IMR-90 (cell line): ENCODE measurements at regions not wholly inside any gene's neighbourhood (a gene's known extent, or its start where the extent isn't known, plus 50 kb on each side); places are given as distances from the start of the nearest gene placed in this dataset.

Source experiments
- ATAC-seq: fragments of 200-7000 bp; cut with Tn5 transposase; 2 replicates; pipeline ENCODE4 v1.9.1; 2020; ENCODE audit warnings: low read depth, mild to moderate bottlenecking, moderate library complexity
- BruUV-seq: library from RNA; stranded (reverse); fragments of 400-500 nt; replicated peaks from 2 replicates; lab custom pipeline; 2021; lab: Mats Ljungman, UMichigan
- CTCF ChIA-PET: fragments of 300-600 bp; formaldehyde crosslinking; extraction: SDS; loops from one replicate; lab custom pipeline; 2021; ENCODE audit warnings: antibody characterized with exemption; lab: Yijun Ruan, JAX
- POLR2A ChIA-PET: fragments of 300-600 bp; sonication (Branson Sonifier 250); formaldehyde crosslinking; loops from one replicate; lab custom pipeline; 2022; ENCODE audit warnings: antibody characterized with exemption; ENCODE audit not compliant: unreplicated experiment; lab: Charles Lee
- DNase-seq: peaks from one replicate; pipeline ENCODE4 v3.0.0; 2013
- H2AFZ ChIP-seq: replicated peaks from 2 replicates; pipeline ENCODE3; 2013; ENCODE audit warnings: low read length, mild to moderate bottlenecking; ENCODE audit not compliant: poor library complexity
- H2AK5ac ChIP-seq: 2 replicates; pipeline ENCODE4 v1.6.1; 2013; ENCODE audit warnings: low read depth, low read length, inconsistent platforms
- H2AK9ac ChIP-seq: replicated peaks from 2 replicates; pipeline ENCODE3; 2013; ENCODE audit warnings: mild to moderate bottlenecking, low read depth, low read length, moderate library complexity; ENCODE audit not compliant: poor library complexity
- H2BK120ac ChIP-seq: 2 replicates; pipeline ENCODE4 v1.6.1; 2013; ENCODE audit warnings: low read depth, low read length, inconsistent platforms
- H2BK15ac ChIP-seq: 3 replicates; pipeline ENCODE4 v1.6.1; 2013; ENCODE audit warnings: low read depth, low read length, inconsistent platforms
- H2BK20ac ChIP-seq: 2 replicates; pipeline ENCODE4 v1.6.1; 2013; ENCODE audit warnings: low read depth, mild to moderate bottlenecking, inconsistent platforms, low read length, moderate library complexity
- H2BK5ac ChIP-seq: 2 replicates; pipeline ENCODE4 v1.6.1; 2013; ENCODE audit warnings: mild to moderate bottlenecking, low read depth, low read length, inconsistent platforms; ENCODE audit not compliant: poor library complexity, severe bottlenecking
- H3K14ac ChIP-seq: replicated peaks from 2 replicates; pipeline ENCODE4 v1.6.1; 2013; ENCODE audit warnings: low read depth, low read length, inconsistent platforms
- H3K18ac ChIP-seq: 2 replicates; pipeline ENCODE4 v1.6.1; 2013; ENCODE audit warnings: low read depth, low read length, control low read depth
- H3K23ac ChIP-seq: 2 replicates; pipeline ENCODE4 v1.6.1; 2013; ENCODE audit warnings: low read depth, low read length, inconsistent platforms
- H3K27ac ChIP-seq: 2 replicates; pipeline ENCODE4 v1.5.1; 2013; ENCODE audit warnings: mild to moderate bottlenecking, control low read depth, low read length; ENCODE audit not compliant: insufficient read depth
- H3K27me3 ChIP-seq: 2 replicates; pipeline ENCODE4 v1.6.1; 2013; ENCODE audit warnings: low read length; ENCODE audit not compliant: control insufficient read depth, insufficient read depth
- H3K36me3 ChIP-seq: 2 replicates; pipeline ENCODE4 v1.6.1; 2013; ENCODE audit warnings: low read length, mixed read lengths; ENCODE audit not compliant: control insufficient read depth, insufficient read depth
- H3K4ac ChIP-seq: 2 replicates; pipeline ENCODE4 v1.6.1; 2013; ENCODE audit warnings: low read depth, low read length, inconsistent platforms
- H3K4me1 ChIP-seq: 2 replicates; pipeline ENCODE4 v1.6.1; 2013; ENCODE audit warnings: low read length, mixed read lengths; ENCODE audit not compliant: control insufficient read depth, insufficient read depth
- H3K4me2 ChIP-seq: 2 replicates; pipeline ENCODE4 v1.6.1; 2013; ENCODE audit warnings: low read depth, mild to moderate bottlenecking, control low read depth, low read length, moderate library complexity
- H3K4me3 ChIP-seq: 2 replicates; pipeline ENCODE4 v1.5.1; 2013; ENCODE audit warnings: low read depth, mild to moderate bottlenecking, control low read depth, low read length, moderate library complexity; ENCODE audit not compliant: insufficient read depth
- H3K56ac ChIP-seq: 2 replicates; pipeline ENCODE4 v1.6.1; 2013; ENCODE audit warnings: low read length, inconsistent platforms; ENCODE audit not compliant: insufficient read depth; ENCODE audit errors: extremely low read depth
- H3K79me1 ChIP-seq, 2 experiments: 2 replicates each; pipeline ENCODE4 v1.6.1; 2013; ENCODE audit warnings: low read length in 2 of 2, inconsistent platforms in 1 of 2, low read depth in 1 of 2
- H3K9ac ChIP-seq: 2 replicates; pipeline ENCODE4 v1.6.1; 2013; ENCODE audit warnings: low read depth, low read length, control low read depth
- H3K9me1 ChIP-seq: 2 replicates; pipeline ENCODE4 v1.6.1; 2013; ENCODE audit warnings: low read length, inconsistent platforms; ENCODE audit not compliant: insufficient read depth
- H3K9me3 ChIP-seq: 2 replicates; pipeline ENCODE4 v1.6.1; 2013; ENCODE audit warnings: low read length; ENCODE audit not compliant: control insufficient read depth, insufficient read depth
- H4K20me1 ChIP-seq: 2 replicates; pipeline ENCODE4 v1.6.1; 2013; ENCODE audit warnings: low read length, inconsistent platforms; ENCODE audit not compliant: insufficient read depth
- H4K5ac ChIP-seq: 2 replicates; pipeline ENCODE4 v1.6.1; 2013; ENCODE audit warnings: mild to moderate bottlenecking, low read depth, low read length, control low read depth
- H4K8ac ChIP-seq, 2 experiments: 2 replicates each; pipeline ENCODE4 v1.6.1; 2013; ENCODE audit warnings: low read depth in 2 of 2, low read length in 2 of 2, control low read depth in 1 of 2, inconsistent platforms in 1 of 2
- H4K91ac ChIP-seq: 2 replicates; pipeline ENCODE4 v1.6.1; 2013; ENCODE audit warnings: low read depth, low read length, inconsistent platforms; ENCODE audit not compliant: insufficient read depth
- BHLHE40 ChIP-seq: fragments of 150-350 bp; IDR thresholded peaks from 2 replicates; pipeline ENCODE4 v1.6.1; 2016; ENCODE audit warnings: mild to moderate bottlenecking, low read depth, low read length
- CEBPB ChIP-seq: IDR thresholded peaks from 2 replicates; pipeline ENCODE4 v1.6.1; 2012; ENCODE audit warnings: low read depth, low read length, improper control_type of control experiment
- CHD1 ChIP-seq: IDR thresholded peaks from 2 replicates; pipeline ENCODE4 v1.6.1; 2012; ENCODE audit warnings: low read depth, low read length, improper control_type of control experiment
- MAFK ChIP-seq: IDR thresholded peaks from 2 replicates; pipeline ENCODE4 v1.6.1; 2012; ENCODE audit warnings: low read depth, low read length, improper control_type of control experiment
- MXI1 ChIP-seq: IDR thresholded peaks from 2 replicates; pipeline ENCODE4 v1.6.1; 2012; ENCODE audit warnings: low read depth, mild to moderate bottlenecking, low read length, moderate library complexity, borderline replicate concordance
- POLR2A ChIP-seq: IDR thresholded peaks from 2 replicates; pipeline ENCODE4 v1.6.1; 2012; ENCODE audit warnings: mild to moderate bottlenecking, low read depth, low read length
- RAD21 ChIP-seq: IDR thresholded peaks from 2 replicates; pipeline ENCODE4 v1.6.1; 2012; ENCODE audit warnings: low read length, improper control_type of control experiment
- RCOR1 ChIP-seq: IDR thresholded peaks from 2 replicates; pipeline ENCODE4 v1.6.1; 2012; ENCODE audit warnings: mild to moderate bottlenecking, low read length, improper control_type of control experiment; ENCODE audit not compliant: insufficient replicate concordance
- RFX5 ChIP-seq: IDR thresholded peaks from 2 replicates; pipeline ENCODE4 v1.8.0; 2012; ENCODE audit warnings: low read depth, mild to moderate bottlenecking, low read length, moderate library complexity
- WGBS, 2 experiments: methylation state at CpG; one replicate each; pipeline versions ENCODE4 v1.1.5 to v1.1.7; 2013; ENCODE audit warnings: missing lambda C conversion rate in 2 of 2; ENCODE audit not compliant: insufficient read length in 1 of 2; ENCODE audit errors: extremely low coverage in 2 of 2; 5-methylcytosine and 5-hydroxymethylcytosine counted together
- dilution Hi-C: fragments of 300-500 bp; cut with HindIII; formaldehyde crosslinking; loops from one replicate; pipeline ENCODE4 v1.14.3; 2018; ENCODE audit warnings: low sequenced_read_pairs; ENCODE audit not compliant: unreplicated experiment
- in situ Hi-C: fragments of 300-500 bp; cut with MboI; formaldehyde crosslinking; loops from 3 replicates; pipeline ENCODE4 v1.14.3; 2019; ENCODE audit warnings: low sequenced_read_pairs, inconsistent platforms, mixed read lengths
- intact Hi-C: fragments of 100-400 bp; cut with micrococcal nuclease; formaldehyde crosslinking; loops from 2 replicates; pipeline ENCODE4 v1.10.0; 2022
- TF ChIP-seq, protein P1 (sequence below): conservative IDR thresholded peaks from 2 replicates; pipeline ENCODE4 v1.5.1; 2012; ENCODE audit warnings: mild to moderate bottlenecking, low read depth, low read length, improper control_type of control experiment
- TF ChIP-seq, protein P2 (sequence below): fragments of 150-350 bp; IDR thresholded peaks from 2 replicates; pipeline ENCODE4 v1.6.1; 2016; ENCODE audit warnings: low read depth, mild to moderate bottlenecking, low read length, moderate library complexity, borderline replicate concordance
- TF ChIP-seq, protein P3 (sequence below): fragments of 150-350 bp; IDR thresholded peaks from 2 replicates; pipeline ENCODE4 v1.6.1; 2017; ENCODE audit warnings: mild to moderate bottlenecking, antibody characterized with exemption, low read length, low read depth

DNA sequence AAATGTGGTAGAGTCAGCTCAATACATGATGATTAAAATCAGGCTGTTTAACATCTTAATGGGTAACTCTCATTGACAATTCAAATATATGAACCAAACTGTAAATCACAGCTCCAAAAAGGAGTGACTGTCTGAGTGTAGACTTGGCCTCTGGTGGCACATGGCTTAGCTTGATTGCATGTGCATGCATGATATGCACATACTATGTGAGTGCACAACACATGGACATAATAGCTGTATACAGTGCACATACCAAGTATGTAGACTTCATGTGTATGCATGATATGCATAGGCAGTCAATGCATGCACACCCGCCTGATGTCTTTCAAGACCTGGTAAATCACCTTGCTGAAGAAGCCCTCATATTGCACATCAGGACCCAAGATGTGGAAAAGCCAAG is 252.0 kb upstream of the SOX11 start:
- dilution Hi-C loops: no loop called here

More for the DNA sequence above, 252.0 kb upstream of the SOX11 start:
- Histone ChIP-seq H3K23ac (no peak overlapping the region), H3K56ac (no peak overlapping the region), H2BK120ac (no peak overlapping the region), H2BK5ac (no peak overlapping the region), H2AFZ (no peak overlapping the region), H2BK15ac (no peak overlapping the region), H3K9ac (no peak overlapping the region), H3K4me2 (no peak overlapping the region), H3K4me1 (no peaks in the 10 kb centered on the region), H2BK20ac (no peak overlapping the region), H3K4ac (no peak overlapping the region), H3K14ac (no peak overlapping the region), H4K91ac (no peak overlapping the region), H3K36me3 (no peaks in the 10 kb centered on the region), H2AK9ac (no peak overlapping the region), H3K27me3 (no peaks in the 10 kb centered on the region), H3K9me3 (peaks cover 12% of the 10 kb centered on the region; the same call in 1 of the 2 replicates), H3K18ac (no peak overlapping the region), H4K8ac (no peak overlapping the region), H3K79me1 (no peaks in the 10 kb centered on the region), H4K5ac (no peak overlapping the region), H2AK5ac (no peak overlapping the region), H3K27ac (no peak overlapping the region), H3K9me1 (no peaks in the 10 kb centered on the region), H4K20me1 (no peaks in the 10 kb centered on the region), H3K4me3 (no peak overlapping the region)
- no CpG with 5 or more reads among the region's 1 CpG for WGBS, 2 experiments
- CTCF ChIA-PET: no interaction called here
- in situ Hi-C loops (no loop called here), intact Hi-C loops (no loop called here)
- TF ChIP-seq RAD21 (no peak), POLR2A (no peak), RCOR1 (no peak), RFX5 (no peak), CHD1 (no peak), BHLHE40 (no peak), MAFK (no peak), MXI1 (no peak), CEBPB (no peak)
- TF ChIP-seq, protein P1, sequence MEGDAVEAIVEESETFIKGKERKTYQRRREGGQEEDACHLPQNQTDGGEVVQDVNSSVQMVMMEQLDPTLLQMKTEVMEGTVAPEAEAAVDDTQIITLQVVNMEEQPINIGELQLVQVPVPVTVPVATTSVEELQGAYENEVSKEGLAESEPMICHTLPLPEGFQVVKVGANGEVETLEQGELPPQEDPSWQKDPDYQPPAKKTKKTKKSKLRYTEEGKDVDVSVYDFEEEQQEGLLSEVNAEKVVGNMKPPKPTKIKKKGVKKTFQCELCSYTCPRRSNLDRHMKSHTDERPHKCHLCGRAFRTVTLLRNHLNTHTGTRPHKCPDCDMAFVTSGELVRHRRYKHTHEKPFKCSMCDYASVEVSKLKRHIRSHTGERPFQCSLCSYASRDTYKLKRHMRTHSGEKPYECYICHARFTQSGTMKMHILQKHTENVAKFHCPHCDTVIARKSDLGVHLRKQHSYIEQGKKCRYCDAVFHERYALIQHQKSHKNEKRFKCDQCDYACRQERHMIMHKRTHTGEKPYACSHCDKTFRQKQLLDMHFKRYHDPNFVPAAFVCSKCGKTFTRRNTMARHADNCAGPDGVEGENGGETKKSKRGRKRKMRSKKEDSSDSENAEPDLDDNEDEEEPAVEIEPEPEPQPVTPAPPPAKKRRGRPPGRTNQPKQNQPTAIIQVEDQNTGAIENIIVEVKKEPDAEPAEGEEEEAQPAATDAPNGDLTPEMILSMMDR: no peak
- TF ChIP-seq, protein P2, sequence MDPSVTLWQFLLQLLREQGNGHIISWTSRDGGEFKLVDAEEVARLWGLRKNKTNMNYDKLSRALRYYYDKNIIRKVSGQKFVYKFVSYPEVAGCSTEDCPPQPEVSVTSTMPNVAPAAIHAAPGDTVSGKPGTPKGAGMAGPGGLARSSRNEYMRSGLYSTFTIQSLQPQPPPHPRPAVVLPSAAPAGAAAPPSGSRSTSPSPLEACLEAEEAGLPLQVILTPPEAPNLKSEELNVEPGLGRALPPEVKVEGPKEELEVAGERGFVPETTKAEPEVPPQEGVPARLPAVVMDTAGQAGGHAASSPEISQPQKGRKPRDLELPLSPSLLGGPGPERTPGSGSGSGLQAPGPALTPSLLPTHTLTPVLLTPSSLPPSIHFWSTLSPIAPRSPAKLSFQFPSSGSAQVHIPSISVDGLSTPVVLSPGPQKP: no peak
- TF ChIP-seq, protein P3, sequence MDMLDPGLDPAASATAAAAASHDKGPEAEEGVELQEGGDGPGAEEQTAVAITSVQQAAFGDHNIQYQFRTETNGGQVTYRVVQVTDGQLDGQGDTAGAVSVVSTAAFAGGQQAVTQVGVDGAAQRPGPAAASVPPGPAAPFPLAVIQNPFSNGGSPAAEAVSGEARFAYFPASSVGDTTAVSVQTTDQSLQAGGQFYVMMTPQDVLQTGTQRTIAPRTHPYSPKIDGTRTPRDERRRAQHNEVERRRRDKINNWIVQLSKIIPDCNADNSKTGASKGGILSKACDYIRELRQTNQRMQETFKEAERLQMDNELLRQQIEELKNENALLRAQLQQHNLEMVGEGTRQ: no peak
- ATAC-seq: no peak
- no peak for DNase-seq
- POLR2A ChIA-PET: no interaction called here
- no TSS peak for BruUV-seq
